Endothelial cell of umbilical vein (primary cell): ENCODE measurements at regions not wholly inside any gene's neighbourhood (a gene's known extent, or its start where the extent isn't known, plus 50 kb on each side); places are given as distances from the start of the nearest gene placed in this dataset.

Experiments
- BruUV-seq: library from RNA; stranded (reverse); fragments of 400-500 nt; replicated peaks from 2 replicates; lab custom pipeline; 2021; lab: Mats Ljungman, UMichigan
- CTCF ChIA-PET: fragments of 300-600, 350-600 bp; sonication (Branson Sonifier 250); formaldehyde crosslinking; loops from one replicate; lab custom pipeline; 2021; ENCODE audit warnings: antibody characterized with exemption, inconsistent platforms; lab: Charles Lee
- POLR2A ChIA-PET: fragments of 300-600, 350-600 bp; sonication (Branson Sonifier 250); formaldehyde crosslinking; loops from one replicate; lab custom pipeline; 2021; ENCODE audit warnings: antibody characterized with exemption, inconsistent platforms; lab: Charles Lee
- DNase-seq: peaks from one replicate; pipeline ENCODE4 v3.0.0-alpha.2; 2011; ENCODE audit warnings: low read depth, low spot score
- FAIRE-seq: peaks from 2 replicates; lab custom pipeline; 2011; peaks lifted over from hg19 to GRCh38; lab: Jason Lieb, UNC
- H2AFZ ChIP-seq: 2 replicates; pipeline ENCODE4 v1.6.0; 2012; ENCODE audit warnings: low read depth, low read length, control low read depth, inconsistent platforms
- H3K27ac ChIP-seq: 2 replicates; pipeline ENCODE4 v1.5.1; 2011; ENCODE audit warnings: low read depth, mild to moderate bottlenecking, control low read depth, low read length, moderate library complexity; ENCODE audit not compliant: insufficient read depth
- H3K27me3 ChIP-seq, 2 experiments: 2 replicates each; pipeline versions ENCODE4 v1.6.0 to v1.6.1; 2011; ENCODE audit warnings: low read length in 2 of 2, mixed read lengths in 1 of 2; ENCODE audit not compliant: control insufficient read depth in 2 of 2, insufficient read depth in 2 of 2
- H3K36me3 ChIP-seq, 2 experiments: 2 replicates in 1 of 2; 3 replicates in 1 of 2; pipeline ENCODE4 v1.5.1; 2011; ENCODE audit warnings: low read length in 2 of 2, mild to moderate bottlenecking in 1 of 2, moderate library complexity in 1 of 2; ENCODE audit not compliant: control insufficient read depth in 2 of 2, insufficient read depth in 2 of 2; ENCODE audit errors: extremely low read depth in 1 of 2
- H3K4me1 ChIP-seq: 3 replicates; pipeline ENCODE4 v1.5.1; 2011; ENCODE audit warnings: mild to moderate bottlenecking, low read length; ENCODE audit not compliant: control insufficient read depth, insufficient read depth; ENCODE audit errors: extremely low read depth
- H3K4me2 ChIP-seq: 2 replicates; pipeline ENCODE4 v1.6.1; 2011; ENCODE audit warnings: low read length, control low read depth, mixed read lengths; ENCODE audit not compliant: insufficient read depth
- H3K4me3 ChIP-seq, 3 experiments: fragments of 200-600 bp in 1 of 3; sonication (generic), shearing (Covaris generic) in 1 of 3; replicated peaks in 1 of 3; 2 replicates each; pipeline ENCODE4 v1.5.1; 2011 to 2016; ENCODE audit warnings: control low read depth in 3 of 3, low read length in 3 of 3, mild to moderate bottlenecking in 2 of 3, inconsistent platforms in 1 of 3, low read depth in 1 of 3, moderate library complexity in 1 of 3; ENCODE audit not compliant: insufficient read depth in 1 of 3
- H3K79me2 ChIP-seq: 2 replicates; pipeline ENCODE4 v1.6.0; 2012; ENCODE audit warnings: low read length, inconsistent platforms; ENCODE audit not compliant: control insufficient read depth, insufficient read depth
- H3K9ac ChIP-seq: replicated peaks from 2 replicates; pipeline ENCODE3; 2011; ENCODE audit warnings: low read length, control low read depth; ENCODE audit not compliant: insufficient read depth; ENCODE audit errors: extremely low read depth
- H3K9me1 ChIP-seq: replicated peaks from 3 replicates; pipeline ENCODE4 v1.6.0; 2011; ENCODE audit warnings: mild to moderate bottlenecking, low read length; ENCODE audit not compliant: control insufficient read depth, insufficient read depth; ENCODE audit errors: extremely low read depth
- H3K9me3 ChIP-seq: replicated peaks from 2 replicates; pipeline ENCODE4 v1.5.1; 2012; ENCODE audit warnings: low read length, inconsistent platforms; ENCODE audit not compliant: control insufficient read depth, insufficient read depth
- H4K20me1 ChIP-seq: replicated peaks from 2 replicates; pipeline ENCODE3; 2011; ENCODE audit warnings: mild to moderate bottlenecking, low read length; ENCODE audit not compliant: control insufficient read depth, insufficient read depth; ENCODE audit errors: extremely low read depth
- EZH2 ChIP-seq: IDR thresholded peaks from 2 replicates; pipeline ENCODE4 v1.6.1; 2012; ENCODE audit warnings: borderline replicate concordance, low read depth, mild to moderate bottlenecking, moderate library complexity, low read length, inconsistent platforms; ENCODE audit not compliant: severe bottlenecking
- FOS ChIP-seq: IDR thresholded peaks from 2 replicates; pipeline ENCODE4 v1.6.1; 2011; ENCODE audit warnings: mild to moderate bottlenecking, low read length, moderate library complexity, borderline replicate concordance; ENCODE audit not compliant: insufficient read depth
- GATA2 ChIP-seq: IDR thresholded peaks from 2 replicates; pipeline ENCODE4 v1.7.0; 2011; ENCODE audit warnings: low read depth, mild to moderate bottlenecking, moderate library complexity, mixed read lengths, low read length; ENCODE audit not compliant: insufficient read length, insufficient read depth
- JUN ChIP-seq: IDR thresholded peaks from 2 replicates; pipeline ENCODE4 v1.6.1; 2011; ENCODE audit warnings: borderline replicate concordance, low read depth; ENCODE audit not compliant: insufficient read length, insufficient read depth
- MYC ChIP-seq: IDR thresholded peaks from one replicate; pipeline ENCODE4 v1.6.1; 2011; ENCODE audit warnings: mild to moderate bottlenecking, low read depth, low read length
- POLR2A ChIP-seq: IDR thresholded peaks from 2 replicates; pipeline ENCODE4 v1.6.1; 2012; ENCODE audit warnings: low read depth, mild to moderate bottlenecking, control low read depth, low read length
- POLR2AphosphoS5 ChIP-seq: IDR thresholded peaks from 2 replicates; pipeline ENCODE4 v1.6.1; 2012; ENCODE audit warnings: low read depth, mild to moderate bottlenecking, control low read depth, low read length, moderate library complexity; ENCODE audit not compliant: insufficient read depth
- dilution Hi-C: fragments of 300-500 bp; cut with MboI; formaldehyde crosslinking; loops from one replicate; pipeline ENCODE4 v1.15.0; 2019; ENCODE audit warnings: low sequenced_read_pairs; ENCODE audit not compliant: extremely low pct_ligation_motif_present
- intact Hi-C: fragments of 100-400 bp; cut with micrococcal nuclease; formaldehyde crosslinking; loops from one replicate; pipeline ENCODE4 v1.10.0; 2022
- TF ChIP-seq, protein P1 (sequence below): IDR thresholded peaks from 2 replicates; pipeline ENCODE4 v1.6.1; 2011; ENCODE audit not compliant: insufficient read depth, insufficient read length
- TF ChIP-seq, protein P2 (sequence below), 2 donors: IDR thresholded peaks; 1 replicate in 1 of 2; 2 replicates in 1 of 2; pipeline ENCODE4 v1.5.1; 2011; ENCODE audit warnings: low read length in 2 of 2, mild to moderate bottlenecking in 2 of 2, moderate library complexity in 2 of 2, control low read depth in 1 of 2, inconsistent platforms in 1 of 2, low read depth in 1 of 2; ENCODE audit not compliant: insufficient read depth in 1 of 2; ENCODE audit errors: extremely low read depth in 1 of 2

GRCh38 chr15:88388686-88389085, 78.5 kb downstream of the MRPL46 start:
- no peaks in the 10 kb centered on the region for H3K4me1 ChIP-seq
- H2AFZ ChIP-seq = no peak overlapping the region
- CTCF ChIA-PET = no interaction called here
- no peak overlapping the region for H3K4me2 ChIP-seq
- intact Hi-C loops (no loop called here), dilution Hi-C loops (no loop called here)
- BruUV-seq = no TSS peak
- no peak overlapping the region for H3K27ac ChIP-seq
- FAIRE-seq = no peak
- no peaks in the 10 kb centered on the region for H3K9me1 ChIP-seq
- H4K20me1 ChIP-seq = no peaks in the 10 kb centered on the region
- POLR2A ChIA-PET = no interaction called here
- H3K9ac ChIP-seq = no peak overlapping the region
- no peak overlapping the region for H3K4me3 ChIP-seq
- no peaks in the 10 kb centered on the region for H3K79me2 ChIP-seq
- no peaks in the 10 kb centered on the region for H3K36me3 ChIP-seq
- H3K27me3 ChIP-seq = no peaks in the 10 kb centered on the region
- no peaks in the 10 kb centered on the region for H3K9me3 ChIP-seq
- DNase-seq = no peak
- TF ChIP-seq EZH2 = no peak
- no peak for TF ChIP-seq FOS
- TF ChIP-seq POLR2A = no peak
- TF ChIP-seq GATA2 = no peak
- TF ChIP-seq POLR2AphosphoS5 = no peak
- TF ChIP-seq MYC = no peak
- TF ChIP-seq, protein P1, sequence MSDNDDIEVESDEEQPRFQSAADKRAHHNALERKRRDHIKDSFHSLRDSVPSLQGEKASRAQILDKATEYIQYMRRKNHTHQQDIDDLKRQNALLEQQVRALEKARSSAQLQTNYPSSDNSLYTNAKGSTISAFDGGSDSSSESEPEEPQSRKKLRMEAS = no peak
- TF ChIP-seq JUN = no peak
- TF ChIP-seq, protein P2, sequence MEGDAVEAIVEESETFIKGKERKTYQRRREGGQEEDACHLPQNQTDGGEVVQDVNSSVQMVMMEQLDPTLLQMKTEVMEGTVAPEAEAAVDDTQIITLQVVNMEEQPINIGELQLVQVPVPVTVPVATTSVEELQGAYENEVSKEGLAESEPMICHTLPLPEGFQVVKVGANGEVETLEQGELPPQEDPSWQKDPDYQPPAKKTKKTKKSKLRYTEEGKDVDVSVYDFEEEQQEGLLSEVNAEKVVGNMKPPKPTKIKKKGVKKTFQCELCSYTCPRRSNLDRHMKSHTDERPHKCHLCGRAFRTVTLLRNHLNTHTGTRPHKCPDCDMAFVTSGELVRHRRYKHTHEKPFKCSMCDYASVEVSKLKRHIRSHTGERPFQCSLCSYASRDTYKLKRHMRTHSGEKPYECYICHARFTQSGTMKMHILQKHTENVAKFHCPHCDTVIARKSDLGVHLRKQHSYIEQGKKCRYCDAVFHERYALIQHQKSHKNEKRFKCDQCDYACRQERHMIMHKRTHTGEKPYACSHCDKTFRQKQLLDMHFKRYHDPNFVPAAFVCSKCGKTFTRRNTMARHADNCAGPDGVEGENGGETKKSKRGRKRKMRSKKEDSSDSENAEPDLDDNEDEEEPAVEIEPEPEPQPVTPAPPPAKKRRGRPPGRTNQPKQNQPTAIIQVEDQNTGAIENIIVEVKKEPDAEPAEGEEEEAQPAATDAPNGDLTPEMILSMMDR (IDR thresholded peaks at IDR 0.05; ENCODE audit: extremely low read depth in 1 of 2, insufficient read depth in 1 of 2, low read depth in 1 of 2, low read length in 2 of 2) = no peak
